GM12878 (cell line): ENCODE measurements at regions not wholly inside any gene's neighbourhood (a gene's known extent, or its start where the extent isn't known, plus 50 kb on each side); places are given as distances from the start of the nearest gene placed in this dataset.

ENCODE experiments used
- ATAC-seq: fragments of 200-7000 bp; cut with Tn5 transposase; 3 replicates; pipeline ENCODE4 v1.9.1; 2020; ENCODE audit warnings: mild to moderate bottlenecking, moderate library complexity
- BruUV-seq: library from RNA; stranded (reverse); fragments of 400-500 nt; replicated peaks from 2 replicates; lab custom pipeline; 2021; lab: Mats Ljungman, UMichigan
- CTCF ChIA-PET: fragments of 300-600 bp; sonication (Branson Sonifier 250); formaldehyde crosslinking; extraction: SDS; loops from one replicate; lab custom pipeline; 2021; ENCODE audit warnings: inconsistent platforms; lab: Yijun Ruan, JAX
- POLR2A ChIA-PET: fragments of 350-600 bp; formaldehyde crosslinking; extraction: SDS; loops from one replicate; lab custom pipeline; 2021; ENCODE audit warnings: inconsistent platforms; lab: Charles Lee
- RAD21 ChIA-PET: fragments of 300-600 bp; sonication (Branson Sonifier 250); formaldehyde crosslinking; loops from one replicate; lab custom pipeline; 2023; ENCODE audit warnings: antibody characterized with exemption; ENCODE audit not compliant: unreplicated experiment; lab: Charles Lee
- SMC1A ChIA-PET: fragments of 300-600 bp; sonication (Branson Sonifier 250); formaldehyde crosslinking; loops from one replicate; lab custom pipeline; 2023; ENCODE audit not compliant: unreplicated experiment, uncharacterized antibody; lab: Charles Lee
- DNase-seq: peaks from one replicate; pipeline ENCODE4 v3.0.0-alpha.2; 2011; ENCODE audit warnings: low read depth, low spot score
- FAIRE-seq: peaks from 3 replicates; lab custom pipeline; 2011; peaks lifted over from hg19 to GRCh38; lab: Jason Lieb, UNC
- H2AFZ ChIP-seq: 2 replicates; pipeline ENCODE4 v1.6.0; 2011; ENCODE audit warnings: low read depth, low read length, control low read depth; ENCODE audit not compliant: control insufficient read depth
- H3K27ac ChIP-seq: 2 replicates; pipeline ENCODE4 v1.5.1; 2011; ENCODE audit warnings: control low read depth; ENCODE audit not compliant: control insufficient read depth, insufficient read depth
- H3K27me3 ChIP-seq, 2 experiments: replicated peaks in 1 of 2; 2 replicates each; pipeline versions ENCODE4 v1.6.0 to v1.6.1; 2011; ENCODE audit warnings: low read length in 1 of 2; ENCODE audit not compliant: control insufficient read depth in 2 of 2, insufficient read depth in 2 of 2
- H3K36me3 ChIP-seq, 2 experiments: 2 replicates each; pipeline ENCODE4 v1.5.1; 2011; ENCODE audit warnings: low read length in 1 of 2; ENCODE audit not compliant: control insufficient read depth in 2 of 2, insufficient read depth in 2 of 2
- H3K4me1 ChIP-seq: 2 replicates; pipeline ENCODE4 v1.6.1; 2011; ENCODE audit warnings: mild to moderate bottlenecking, low read length, moderate library complexity, mixed read lengths; ENCODE audit not compliant: control insufficient read depth, insufficient read depth
- H3K4me2 ChIP-seq: 2 replicates; pipeline ENCODE4 v1.6.0; 2011; ENCODE audit warnings: control low read depth; ENCODE audit not compliant: control insufficient read depth, insufficient read depth
- H3K4me3 ChIP-seq: fragments of 200-600 bp; sonication (generic); 2 replicates; pipeline ENCODE4 v1.5.1; 2016
- H3K79me2 ChIP-seq: 2 replicates; pipeline ENCODE4 v1.6.0; 2011; ENCODE audit warnings: low read length; ENCODE audit not compliant: control insufficient read depth, insufficient read depth
- H3K9ac ChIP-seq: 2 replicates; pipeline ENCODE4 v1.8.0; 2011; ENCODE audit warnings: low read length, control low read depth, mixed read lengths; ENCODE audit not compliant: control insufficient read depth, insufficient read depth
- H3K9me3 ChIP-seq: replicated peaks from 3 replicates; pipeline ENCODE4 v1.5.1; 2011; ENCODE audit warnings: mild to moderate bottlenecking, low read length; ENCODE audit not compliant: control insufficient read depth, insufficient read depth
- H4K20me1 ChIP-seq: 2 replicates; pipeline ENCODE4 v1.6.0; 2011; ENCODE audit not compliant: control insufficient read depth, insufficient read depth
- EGR1 ChIP-seq, 2 experiments: IDR thresholded peaks; 1 replicate in 1 of 2; 2 replicates in 1 of 2; pipeline ENCODE4 v1.6.1; 2011 to 2012; ENCODE audit warnings: low read depth in 2 of 2, low read length in 2 of 2, borderline replicate concordance in 1 of 2, mild to moderate bottlenecking in 1 of 2, moderate library complexity in 1 of 2
- EP300 ChIP-seq, 2 experiments: fragments of 150-350 bp in 1 of 2; IDR thresholded peaks; 2 replicates each; pipeline ENCODE4 v1.6.1; 2011 to 2012; ENCODE audit warnings: low read depth in 2 of 2, low read length in 2 of 2, borderline replicate concordance in 1 of 2, improper control_type of control experiment in 1 of 2, inconsistent platforms in 1 of 2; ENCODE audit not compliant: control insufficient read depth in 1 of 2
- NFIC ChIP-seq: IDR thresholded peaks from 2 replicates; pipeline ENCODE4 v1.6.1; 2012; ENCODE audit warnings: low read depth, mild to moderate bottlenecking, inconsistent platforms, low read length, moderate library complexity
- NFXL1 ChIP-seq: fragments of 450-650 bp; IDR thresholded peaks from 2 replicates; pipeline ENCODE4 v1.6.1; 2017; ENCODE audit warnings: antibody characterized with exemption, mild to moderate bottlenecking, borderline replicate concordance
- NFYB ChIP-seq: IDR thresholded peaks from 2 replicates; pipeline ENCODE4 v1.6.1; 2011; ENCODE audit warnings: low read depth, mild to moderate bottlenecking, low read length, improper control_type of control experiment, moderate library complexity; ENCODE audit not compliant: insufficient read depth
- NRF1 ChIP-seq: conservative IDR thresholded peaks from 2 replicates; pipeline ENCODE4 v1.6.1; 2011; ENCODE audit warnings: mild to moderate bottlenecking, low read depth, low read length, improper control_type of control experiment
- POLR2AphosphoS5 ChIP-seq: IDR thresholded peaks from 2 replicates; pipeline ENCODE4 v1.6.1; 2011; ENCODE audit warnings: mild to moderate bottlenecking, low read length, inconsistent platforms
- RAD21 ChIP-seq: IDR thresholded peaks from 2 replicates; pipeline ENCODE4 v1.6.1; 2011; ENCODE audit warnings: mild to moderate bottlenecking, low read depth, low read length, moderate library complexity; ENCODE audit not compliant: insufficient read depth
- RBBP5 ChIP-seq: fragments of 200-600 bp; sonication (generic); conservative IDR thresholded peaks from 2 replicates; pipeline ENCODE4 v1.6.1; 2016
- RFX5 ChIP-seq: IDR thresholded peaks from 2 replicates; pipeline ENCODE4 v1.6.1; 2011; ENCODE audit warnings: low read depth, low read length, improper control_type of control experiment
- ZSCAN29 ChIP-seq: fragments of 450-650 bp; IDR thresholded peaks from 2 replicates; pipeline ENCODE4 v1.6.1; 2017; ENCODE audit warnings: mild to moderate bottlenecking, moderate library complexity
- WGBS: methylation state at CpG from one replicate; pipeline ENCODE4 v1.1.6; 2016; ENCODE audit warnings: low lambda C conversion rate; ENCODE audit not compliant: insufficient replicate concordance, insufficient coverage; ENCODE audit errors: missing lambda C conversion rate; 5-methylcytosine and 5-hydroxymethylcytosine counted together
- in situ Hi-C: fragments of 300-500 bp; cut with MboI; formaldehyde crosslinking; loops from 9 replicates; pipeline ENCODE4 v1.14.3; 2018; ENCODE audit warnings: mixed read lengths
- intact Hi-C: fragments of 100-400 bp; cut with micrococcal nuclease; formaldehyde crosslinking; loops from one replicate; pipeline ENCODE4 v1.14.2; 2022; ENCODE audit not compliant: unreplicated experiment
- TF ChIP-seq, protein P1 (sequence below): IDR thresholded peaks from 2 replicates; pipeline ENCODE4 v1.6.1; 2012; ENCODE audit warnings: low read depth, low read length, improper control_type of control experiment
- TF ChIP-seq, protein P2 (sequence below): fragments of 450-650 bp; IDR thresholded peaks from 2 replicates; pipeline ENCODE4 v1.6.1; 2014; ENCODE audit warnings: mild to moderate bottlenecking
- TF ChIP-seq, protein P3 (sequence below): IDR thresholded peaks from 2 replicates; pipeline ENCODE4 v1.6.1; 2011; ENCODE audit warnings: mild to moderate bottlenecking, low read depth, low read length, moderate library complexity; ENCODE audit not compliant: insufficient replicate concordance
- TF ChIP-seq, protein P4 (sequence below): fragments of 150-350 bp; IDR thresholded peaks from 2 replicates; pipeline ENCODE4 v1.6.1; 2016; ENCODE audit warnings: low read depth, low read length
- TF ChIP-seq, protein P5 (sequence below): fragments of 450-650 bp; IDR thresholded peaks from 2 replicates; pipeline ENCODE4 v1.6.1; 2017; ENCODE audit warnings: borderline replicate concordance

DNA sequence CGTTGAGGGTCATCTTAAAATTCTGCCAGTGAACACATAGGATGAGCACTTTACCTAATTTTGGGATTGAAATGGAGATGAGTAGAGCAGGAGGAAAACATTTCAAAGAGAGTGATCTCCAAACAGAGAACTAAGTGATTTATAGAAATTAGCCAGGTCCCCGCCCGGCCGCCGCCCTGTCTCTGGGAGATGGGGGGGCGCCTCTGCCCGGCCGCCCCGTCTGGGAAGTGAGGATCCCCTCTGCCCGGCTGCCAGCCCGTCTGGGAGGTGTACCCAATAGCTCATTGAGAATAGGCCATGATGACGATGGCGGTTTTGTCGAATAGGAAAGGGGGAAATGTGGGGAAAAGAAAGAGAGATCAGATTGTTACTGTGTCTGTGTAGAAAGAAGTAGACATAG is 276.7 kb upstream of the C11orf87 start:
- Histone ChIP-seq H3K9ac (no peak overlapping the region), H3K27me3 (no peaks in the 10 kb centered on the region), H3K36me3 (no peaks in the 10 kb centered on the region), H3K27ac (no peak overlapping the region), H3K4me2 (no peak overlapping the region), H3K4me3 (no peak overlapping the region), H3K79me2 (no peaks in the 10 kb centered on the region), H3K4me1 (no peaks in the 10 kb centered on the region), H2AFZ (no peak overlapping the region)
- SMC1A ChIA-PET = no interaction called here
- no TSS peak for BruUV-seq
- no peak for ATAC-seq
- CTCF ChIA-PET = no interaction called here
- RAD21 ChIA-PET = no interaction called here
- no peak for DNase-seq
- POLR2A ChIA-PET = no interaction called here
- intact Hi-C loops = no loop called here
- WGBS = 43% methylated on average over 11 of the region's 14 CpGs
- no peak for FAIRE-seq
- in situ Hi-C loops = no loop called here
- TF ChIP-seq, protein P1, sequence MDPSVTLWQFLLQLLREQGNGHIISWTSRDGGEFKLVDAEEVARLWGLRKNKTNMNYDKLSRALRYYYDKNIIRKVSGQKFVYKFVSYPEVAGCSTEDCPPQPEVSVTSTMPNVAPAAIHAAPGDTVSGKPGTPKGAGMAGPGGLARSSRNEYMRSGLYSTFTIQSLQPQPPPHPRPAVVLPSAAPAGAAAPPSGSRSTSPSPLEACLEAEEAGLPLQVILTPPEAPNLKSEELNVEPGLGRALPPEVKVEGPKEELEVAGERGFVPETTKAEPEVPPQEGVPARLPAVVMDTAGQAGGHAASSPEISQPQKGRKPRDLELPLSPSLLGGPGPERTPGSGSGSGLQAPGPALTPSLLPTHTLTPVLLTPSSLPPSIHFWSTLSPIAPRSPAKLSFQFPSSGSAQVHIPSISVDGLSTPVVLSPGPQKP = no peak
- TF ChIP-seq, protein P2, sequence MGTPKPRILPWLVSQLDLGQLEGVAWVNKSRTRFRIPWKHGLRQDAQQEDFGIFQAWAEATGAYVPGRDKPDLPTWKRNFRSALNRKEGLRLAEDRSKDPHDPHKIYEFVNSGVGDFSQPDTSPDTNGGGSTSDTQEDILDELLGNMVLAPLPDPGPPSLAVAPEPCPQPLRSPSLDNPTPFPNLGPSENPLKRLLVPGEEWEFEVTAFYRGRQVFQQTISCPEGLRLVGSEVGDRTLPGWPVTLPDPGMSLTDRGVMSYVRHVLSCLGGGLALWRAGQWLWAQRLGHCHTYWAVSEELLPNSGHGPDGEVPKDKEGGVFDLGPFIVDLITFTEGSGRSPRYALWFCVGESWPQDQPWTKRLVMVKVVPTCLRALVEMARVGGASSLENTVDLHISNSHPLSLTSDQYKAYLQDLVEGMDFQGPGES = no peak
- TF ChIP-seq NRF1 (no peak), RFX5 (no peak), EP300 (IDR thresholded peaks at IDR 0.05; ENCODE audit: borderline replicate concordance in 1 of 2, control insufficient read depth in 1 of 2, low read depth in 2 of 2, low read length in 2 of 2) (no peak), RBBP5 (no peak), POLR2AphosphoS5 (no peak), RAD21 (no peak), ZSCAN29 (no peak), NFIC (no peak), EGR1 (IDR thresholded peaks at IDR 0.05; ENCODE audit: borderline replicate concordance in 1 of 2, low read depth in 2 of 2, low read length in 2 of 2) (no peak), NFXL1 (no peak), NFYB (no peak)
- TF ChIP-seq, protein P3, sequence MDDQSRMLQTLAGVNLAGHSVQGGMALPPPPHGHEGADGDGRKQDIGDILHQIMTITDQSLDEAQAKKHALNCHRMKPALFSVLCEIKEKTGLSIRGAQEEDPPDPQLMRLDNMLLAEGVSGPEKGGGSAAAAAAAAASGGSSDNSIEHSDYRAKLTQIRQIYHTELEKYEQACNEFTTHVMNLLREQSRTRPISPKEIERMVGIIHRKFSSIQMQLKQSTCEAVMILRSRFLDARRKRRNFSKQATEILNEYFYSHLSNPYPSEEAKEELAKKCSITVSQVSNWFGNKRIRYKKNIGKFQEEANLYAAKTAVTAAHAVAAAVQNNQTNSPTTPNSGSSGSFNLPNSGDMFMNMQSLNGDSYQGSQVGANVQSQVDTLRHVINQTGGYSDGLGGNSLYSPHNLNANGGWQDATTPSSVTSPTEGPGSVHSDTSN = no peak
- TF ChIP-seq, protein P4, sequence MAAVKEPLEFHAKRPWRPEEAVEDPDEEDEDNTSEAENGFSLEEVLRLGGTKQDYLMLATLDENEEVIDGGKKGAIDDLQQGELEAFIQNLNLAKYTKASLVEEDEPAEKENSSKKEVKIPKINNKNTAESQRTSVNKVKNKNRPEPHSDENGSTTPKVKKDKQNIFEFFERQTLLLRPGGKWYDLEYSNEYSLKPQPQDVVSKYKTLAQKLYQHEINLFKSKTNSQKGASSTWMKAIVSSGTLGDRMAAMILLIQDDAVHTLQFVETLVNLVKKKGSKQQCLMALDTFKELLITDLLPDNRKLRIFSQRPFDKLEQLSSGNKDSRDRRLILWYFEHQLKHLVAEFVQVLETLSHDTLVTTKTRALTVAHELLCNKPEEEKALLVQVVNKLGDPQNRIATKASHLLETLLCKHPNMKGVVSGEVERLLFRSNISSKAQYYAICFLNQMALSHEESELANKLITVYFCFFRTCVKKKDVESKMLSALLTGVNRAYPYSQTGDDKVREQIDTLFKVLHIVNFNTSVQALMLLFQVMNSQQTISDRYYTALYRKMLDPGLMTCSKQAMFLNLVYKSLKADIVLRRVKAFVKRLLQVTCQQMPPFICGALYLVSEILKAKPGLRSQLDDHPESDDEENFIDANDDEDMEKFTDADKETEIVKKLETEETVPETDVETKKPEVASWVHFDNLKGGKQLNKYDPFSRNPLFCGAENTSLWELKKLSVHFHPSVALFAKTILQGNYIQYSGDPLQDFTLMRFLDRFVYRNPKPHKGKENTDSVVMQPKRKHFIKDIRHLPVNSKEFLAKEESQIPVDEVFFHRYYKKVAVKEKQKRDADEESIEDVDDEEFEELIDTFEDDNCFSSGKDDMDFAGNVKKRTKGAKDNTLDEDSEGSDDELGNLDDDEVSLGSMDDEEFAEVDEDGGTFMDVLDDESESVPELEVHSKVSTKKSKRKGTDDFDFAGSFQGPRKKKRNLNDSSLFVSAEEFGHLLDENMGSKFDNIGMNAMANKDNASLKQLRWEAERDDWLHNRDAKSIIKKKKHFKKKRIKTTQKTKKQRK = no peak
- TF ChIP-seq, protein P5, sequence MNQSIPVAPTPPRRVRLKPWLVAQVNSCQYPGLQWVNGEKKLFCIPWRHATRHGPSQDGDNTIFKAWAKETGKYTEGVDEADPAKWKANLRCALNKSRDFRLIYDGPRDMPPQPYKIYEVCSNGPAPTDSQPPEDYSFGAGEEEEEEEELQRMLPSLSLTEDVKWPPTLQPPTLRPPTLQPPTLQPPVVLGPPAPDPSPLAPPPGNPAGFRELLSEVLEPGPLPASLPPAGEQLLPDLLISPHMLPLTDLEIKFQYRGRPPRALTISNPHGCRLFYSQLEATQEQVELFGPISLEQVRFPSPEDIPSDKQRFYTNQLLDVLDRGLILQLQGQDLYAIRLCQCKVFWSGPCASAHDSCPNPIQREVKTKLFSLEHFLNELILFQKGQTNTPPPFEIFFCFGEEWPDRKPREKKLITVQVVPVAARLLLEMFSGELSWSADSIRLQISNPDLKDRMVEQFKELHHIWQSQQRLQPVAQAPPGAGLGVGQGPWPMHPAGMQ = no peak
- TF ChIP-seq, all 136 proteins: peak for 0
- Histone ChIP-seq H4K20me1 (no peaks in the 10 kb centered on the region), H3K9me3 (no peaks in the 10 kb centered on the region)
